ENCODE measurements at regions not wholly inside any gene's neighbourhood (a gene's known extent, or its start where the extent isn't known, plus 50 kb on each side); places are given as distances from the start of the nearest gene placed in this dataset.

DNA sequence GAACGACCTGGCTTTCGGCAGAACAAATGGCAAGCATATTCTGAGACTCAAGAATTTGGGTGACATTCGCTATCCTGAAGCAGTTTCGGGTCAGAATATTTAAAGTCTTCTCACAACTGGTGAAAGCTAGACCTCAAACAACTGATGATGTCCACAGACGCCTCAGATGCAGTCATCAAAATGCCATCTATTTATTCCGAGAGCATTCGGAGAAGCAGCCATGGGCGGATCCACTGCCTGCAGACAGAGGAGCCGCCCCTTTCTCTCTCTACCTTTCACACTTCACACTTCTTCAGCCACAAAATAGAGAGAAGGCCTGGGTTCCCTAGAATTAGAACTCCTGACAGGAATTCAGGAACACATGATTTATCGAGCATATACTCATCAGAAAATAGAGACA, 65.8 kb upstream of the CREB1 start:
- H3K4me1 Mint-ChIP-seq = peaks cover 8% of the 10 kb centered on the region
- ATAC-seq (ENCODE audit: low read depth) = no peak

GRCh38 chr2:207465894-207466293, 63.9 kb upstream of the CREB1 start:
- ATAC-seq (ENCODE audit: low read depth) (no peak), DNase-seq (ENCODE audit: low spot score in 2 of 2) (no peak)
- H3K36me3 Mint-ChIP-seq = peaks cover 10% of the 10 kb centered on the region
- H3K9me3 Mint-ChIP-seq = no peaks in the 10 kb centered on the region
- H3K4me3 Mint-ChIP-seq = no peak overlapping the region
- no peak overlapping the region for H3K27ac Mint-ChIP-seq
- no peaks in the 10 kb centered on the region for H3K4me1 Mint-ChIP-seq
- H3K27me3 Mint-ChIP-seq = no peaks in the 10 kb centered on the region

More for the DNA sequence above, 65.8 kb upstream of the CREB1 start:
- Mint-ChIP-seq H3K9me3 (no peaks in the 10 kb centered on the region), H3K36me3 (peaks cover 10% of the 10 kb centered on the region), H3K27me3 (no peaks in the 10 kb centered on the region), H3K4me3 (no peak overlapping the region), H3K27ac (no peak overlapping the region)
- no peak for DNase-seq (ENCODE audit: low spot score in 2 of 2)

- H3K4me3 Mint-ChIP-seq = no peak overlapping the region
Measured at GRCh38 chr2:207467716-207468347, 61.9 kb upstream of the CREB1 start.

DNA sequence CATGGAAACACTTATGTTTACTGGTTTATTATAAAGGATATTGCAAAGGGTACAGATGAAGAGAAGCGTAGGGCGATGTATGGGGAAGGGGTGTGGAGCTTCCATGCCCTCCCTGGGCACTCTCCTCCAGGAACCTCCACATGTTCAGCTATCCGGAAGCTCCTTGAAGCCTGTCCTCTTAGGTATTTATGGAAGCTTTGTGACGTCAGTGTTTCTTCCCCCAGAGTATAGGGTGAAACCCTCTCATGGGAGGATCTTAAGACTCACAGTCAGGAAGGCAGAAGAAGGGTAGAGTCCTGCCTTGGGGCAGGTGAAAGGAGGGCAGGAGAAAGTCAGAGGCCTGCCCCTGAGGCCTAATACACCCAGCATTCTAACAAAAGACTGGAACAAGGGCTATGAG, 61.3 kb upstream of the CREB1 start:
- Mint-ChIP-seq H3K4me3 (no peak overlapping the region), H3K4me1 (no peaks in the 10 kb centered on the region), H3K36me3 (peaks cover 2% of the 10 kb centered on the region), H3K27me3 (no peaks in the 10 kb centered on the region), H3K27ac (peak overlapping the region; percentile 80), H3K9me3 (no peaks in the 10 kb centered on the region)
- DNase-seq (ENCODE audit: low spot score in 2 of 2) (no peak), ATAC-seq (ENCODE audit: low read depth) (no peak)

More at GRCh38 chr2:207467716-207468347, 61.9 kb upstream of the CREB1 start:
- Mint-ChIP-seq H3K36me3 (peaks cover 7% of the 10 kb centered on the region), H3K27ac (peak overlapping the region; percentile 80), H3K4me1 (no peaks in the 10 kb centered on the region), H3K9me3 (no peaks in the 10 kb centered on the region), H3K27me3 (no peaks in the 10 kb centered on the region)
- ATAC-seq (ENCODE audit: low read depth) (no peak), DNase-seq (ENCODE audit: low spot score in 2 of 2) (no peak)

GRCh38 chr2:207469451-207469850, 60.3 kb upstream of the CREB1 start:
- Mint-ChIP-seq H3K4me3 (no peak overlapping the region), H3K9me3 (no peaks in the 10 kb centered on the region), H3K27me3 (no peaks in the 10 kb centered on the region), H3K4me1 (no peaks in the 10 kb centered on the region), H3K36me3 (no peaks in the 10 kb centered on the region), H3K27ac (no peak overlapping the region)
- DNase-seq (ENCODE audit: low spot score in 2 of 2) = no peak
- ATAC-seq (ENCODE audit: low read depth) = no peak

GRCh38 chr2:207469943-207470729, 59.6 kb upstream of the CREB1 start:
- ATAC-seq (ENCODE audit: low read depth) = no peak
- DNase-seq (ENCODE audit: low spot score in 2 of 2) = no peak
- Mint-ChIP-seq H3K4me3 (no peak overlapping the region), H3K36me3 (no peaks in the 10 kb centered on the region), H3K9me3 (no peaks in the 10 kb centered on the region), H3K27ac (peak overlapping the region; percentile 5), H3K4me1 (peaks cover 3% of the 10 kb centered on the region), H3K27me3 (no peaks in the 10 kb centered on the region)

- H3K9me3 Mint-ChIP-seq = no peaks in the 10 kb centered on the region
- DNase-seq (ENCODE audit: low spot score in 2 of 2) = no peak
- no peaks in the 10 kb centered on the region for H3K36me3 Mint-ChIP-seq
- no peak for ATAC-seq (ENCODE audit: low read depth)
- H3K27me3 Mint-ChIP-seq = no peaks in the 10 kb centered on the region
- H3K27ac Mint-ChIP-seq = no peak overlapping the region
- no peak overlapping the region for H3K4me3 Mint-ChIP-seq
- H3K4me1 Mint-ChIP-seq = peaks cover 3% of the 10 kb centered on the region
Measured at GRCh38 chr2:207471261-207471660, 58.5 kb upstream of the CREB1 start.

- H3K36me3 Mint-ChIP-seq = no peaks in the 10 kb centered on the region
- peak overlapping the region; percentile 24 for H3K27ac Mint-ChIP-seq
- H3K27me3 Mint-ChIP-seq = no peaks in the 10 kb centered on the region
- H3K9me3 Mint-ChIP-seq = no peaks in the 10 kb centered on the region
- no peak overlapping the region for H3K4me3 Mint-ChIP-seq
- ATAC-seq (ENCODE audit: low read depth) (no peak), DNase-seq (ENCODE audit: low spot score in 2 of 2) (no peak)
- peaks cover 3% of the 10 kb centered on the region for H3K4me1 Mint-ChIP-seq
Measured at GRCh38 chr2:207472343-207473048, 57.3 kb upstream of the CREB1 start.

DNA sequence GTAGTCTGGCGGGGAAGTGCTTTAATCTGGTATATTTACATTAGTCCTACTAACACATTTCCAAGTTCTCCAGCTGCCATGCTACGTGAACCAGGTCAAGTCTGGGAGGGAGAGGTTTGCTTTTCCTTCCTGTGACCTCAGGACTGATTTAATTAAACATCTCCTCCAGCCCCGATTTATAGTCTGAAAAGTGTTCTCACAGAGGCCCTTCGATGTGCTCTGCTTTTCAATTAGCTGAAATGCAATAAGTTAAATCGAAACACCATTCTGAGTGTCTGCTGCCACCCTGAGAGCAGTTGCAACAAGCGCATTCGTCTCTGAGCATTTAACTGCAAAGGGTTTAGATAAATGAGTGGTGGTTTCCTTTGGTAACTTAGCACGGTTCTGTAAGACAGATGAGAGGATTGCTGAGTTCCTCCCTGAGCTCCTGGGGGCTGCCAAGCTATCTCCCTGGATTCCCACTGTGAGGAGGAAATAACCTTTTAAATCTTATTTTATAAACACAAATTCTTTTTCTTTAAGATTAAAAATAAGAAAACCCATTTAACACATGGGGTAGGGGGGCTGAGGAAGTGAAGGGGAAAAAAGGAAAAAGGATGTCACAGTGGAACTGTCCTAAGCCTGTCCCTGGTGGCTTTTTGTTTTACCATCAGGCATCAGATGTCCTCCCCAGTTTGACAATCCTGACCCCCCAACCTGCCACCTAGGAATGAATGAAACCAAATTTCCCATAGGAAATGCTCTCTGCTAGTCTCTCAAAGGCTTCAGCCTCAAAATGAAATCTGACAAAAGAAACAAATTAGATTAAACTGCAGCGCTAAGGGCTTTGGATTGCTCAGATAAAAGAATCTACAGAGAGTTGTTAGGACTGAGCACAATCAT, 56.5 kb upstream of the CREB1 start:
- Mint-ChIP-seq H3K4me1 (peaks cover 3% of the 10 kb centered on the region), H3K36me3 (no peaks in the 10 kb centered on the region), H3K4me3 (no peak overlapping the region), H3K9me3 (no peaks in the 10 kb centered on the region), H3K27me3 (no peaks in the 10 kb centered on the region), H3K27ac (no peak overlapping the region)
- DNase-seq (ENCODE audit: low spot score in 2 of 2) (no peak), ATAC-seq (ENCODE audit: low read depth) (peak; percentile 38)

DNA sequence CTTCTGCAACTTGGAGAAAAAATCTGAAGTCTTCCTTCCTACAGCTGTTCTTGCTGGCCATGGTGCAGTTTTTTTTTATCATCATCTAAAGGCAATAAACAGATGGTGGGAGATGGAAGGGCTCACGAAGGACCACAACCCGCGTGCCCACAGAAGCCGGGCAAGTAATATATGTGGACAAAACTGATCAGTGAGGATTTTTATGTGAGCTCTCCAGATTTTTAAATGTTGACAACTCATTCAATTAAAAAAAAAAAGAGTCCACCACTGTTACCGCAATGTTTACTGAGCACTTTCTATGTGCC, 55.9 kb upstream of the CREB1 start:
- no peak overlapping the region for H3K4me3 Mint-ChIP-seq

DNA sequence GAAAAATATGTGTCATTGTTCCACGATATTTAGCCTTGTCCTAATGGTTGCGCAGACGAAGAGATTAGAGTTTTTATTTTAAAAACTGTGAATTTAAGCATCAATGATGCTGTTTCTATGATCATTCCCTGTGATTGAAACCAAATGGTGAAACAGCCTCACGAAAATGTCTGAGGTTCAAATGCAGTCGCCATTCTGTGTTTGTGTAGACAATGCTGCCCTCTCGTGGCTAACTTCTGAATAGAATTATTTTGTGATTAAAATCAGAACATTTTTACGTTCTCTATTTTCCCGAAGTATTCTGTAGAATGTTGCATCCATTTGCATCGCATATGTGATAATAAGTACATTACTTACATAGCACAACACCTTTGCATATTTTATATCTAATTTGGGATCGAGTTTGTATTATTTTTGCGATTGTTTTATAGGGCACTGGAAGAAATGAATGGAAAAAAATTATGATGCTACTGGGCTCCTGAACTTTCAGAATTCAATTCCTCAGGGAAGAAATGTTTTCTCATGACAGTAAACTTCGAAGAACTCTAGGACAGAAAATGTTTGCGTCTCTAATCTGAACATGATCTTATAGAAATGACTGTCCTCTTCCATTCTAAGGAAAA, 54.8 kb upstream of the CREB1 start:
- Mint-ChIP-seq H3K36me3 (no peaks in the 10 kb centered on the region), H3K27me3 (no peaks in the 10 kb centered on the region), H3K4me1 (peaks cover 3% of the 10 kb centered on the region), H3K4me3 (peak overlapping the region; percentile 39), H3K27ac (peak overlapping the region; percentile 45), H3K9me3 (no peaks in the 10 kb centered on the region)
- peak; percentile 44 for ATAC-seq (ENCODE audit: low read depth)
- DNase-seq (ENCODE audit: low spot score in 2 of 2) = peak; percentile 49 to 62

More for the DNA sequence above, 55.9 kb upstream of the CREB1 start:
- Mint-ChIP-seq H3K36me3 (no peaks in the 10 kb centered on the region), H3K27me3 (no peaks in the 10 kb centered on the region), H3K9me3 (no peaks in the 10 kb centered on the region), H3K4me1 (peaks cover 3% of the 10 kb centered on the region), H3K27ac (no peak overlapping the region)
- DNase-seq (ENCODE audit: low spot score in 2 of 2) (no peak), ATAC-seq (ENCODE audit: low read depth) (no peak)

DNA sequence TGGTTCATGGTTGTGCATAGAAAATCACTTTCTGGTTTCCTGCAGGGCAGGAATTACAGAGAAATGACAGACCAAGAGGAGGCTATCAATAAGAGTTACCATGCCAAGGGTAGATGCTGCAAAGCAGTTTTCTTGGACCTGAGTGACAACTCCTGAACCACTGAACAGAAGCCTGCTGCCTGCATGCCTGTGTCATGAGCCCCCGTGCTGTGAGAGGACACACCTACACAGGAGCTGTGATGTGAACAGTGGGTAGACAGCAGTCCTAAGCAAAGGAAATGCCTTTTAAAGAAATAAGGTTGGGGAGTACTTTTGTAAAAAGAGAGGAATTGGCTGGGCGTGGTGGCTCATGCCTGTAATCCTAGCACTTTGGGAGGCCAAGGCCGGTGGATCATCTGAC, 54.2 kb upstream of the CREB1 start:
- no peaks in the 10 kb centered on the region for H3K9me3 Mint-ChIP-seq
- no peaks in the 10 kb centered on the region for H3K36me3 Mint-ChIP-seq
- H3K27ac Mint-ChIP-seq = no peak overlapping the region
- ATAC-seq (ENCODE audit: low read depth) = no peak
- H3K27me3 Mint-ChIP-seq = no peaks in the 10 kb centered on the region
- no peak overlapping the region for H3K4me3 Mint-ChIP-seq
- H3K4me1 Mint-ChIP-seq = peaks cover 3% of the 10 kb centered on the region
- DNase-seq (ENCODE audit: low spot score in 2 of 2) = no peak

DNA sequence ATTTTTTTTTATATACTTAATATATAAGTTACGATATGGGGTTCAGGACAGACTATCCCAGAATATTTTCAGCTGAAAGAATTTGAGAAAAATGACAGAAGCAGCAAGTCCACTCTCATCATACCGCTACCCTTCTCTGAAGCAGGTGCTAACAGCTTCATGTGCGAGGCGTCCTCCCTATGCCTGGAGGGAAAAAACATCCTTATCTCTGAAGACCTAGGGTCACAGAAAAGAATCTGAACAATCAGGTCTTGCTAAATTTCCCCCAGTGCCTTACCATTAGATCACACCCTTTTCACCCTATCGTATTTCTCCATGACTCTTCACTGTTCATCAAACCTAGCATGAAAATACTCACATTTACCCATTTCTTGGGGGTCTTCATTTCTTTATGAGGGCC, 51.9 kb upstream of the CREB1 start:
- ATAC-seq (ENCODE audit: low read depth) (no peak), DNase-seq (ENCODE audit: low spot score in 2 of 2) (no peak)
- Mint-ChIP-seq H3K27ac (no peak overlapping the region), H3K4me3 (no peak overlapping the region), H3K27me3 (no peaks in the 10 kb centered on the region), H3K36me3 (no peaks in the 10 kb centered on the region), H3K9me3 (no peaks in the 10 kb centered on the region), H3K4me1 (peaks cover 3% of the 10 kb centered on the region)
